Loucy (cell line): ENCODE measurements at regions not wholly inside any gene's neighbourhood (a gene's known extent, or its start where the extent isn't known, plus 50 kb on each side); places are given as distances from the start of the nearest gene placed in this dataset.

Experiments used
- H2AFZ ChIP-seq: fragments of 200-600 bp; sonication (generic); 2 replicates; pipeline ENCODE4 v1.6.0; 2016; ENCODE audit warnings: antibody characterized with exemption, mild to moderate bottlenecking, low read length, moderate library complexity
- H3F3A ChIP-seq: fragments of 200-600 bp; 2 replicates; pipeline ENCODE4 v1.6.0; 2016; ENCODE audit warnings: antibody characterized with exemption, low read depth, mild to moderate bottlenecking
- H3K27me3 ChIP-seq: fragments of 200-600 bp; sonication (generic); 2 replicates; pipeline ENCODE4 v1.6.1; 2014; ENCODE audit warnings: low read length, mild to moderate bottlenecking; ENCODE audit not compliant: insufficient read depth, poor library complexity, severe bottlenecking
- H3K36me3 ChIP-seq: fragments of 200-600 bp; sonication (generic); 2 replicates; pipeline ENCODE4 v1.6.1; 2016; ENCODE audit warnings: low read length; ENCODE audit not compliant: insufficient read depth
- H3K4me1 ChIP-seq: fragments of 200-600 bp; sonication (generic); 2 replicates; pipeline ENCODE4 v1.5.1; 2014; ENCODE audit warnings: low read length, mild to moderate bottlenecking; ENCODE audit not compliant: insufficient read depth, poor library complexity, severe bottlenecking
- H3K4me2 ChIP-seq: fragments of 200-600 bp; sonication (generic); 2 replicates; pipeline ENCODE4 v1.6.0; 2014; ENCODE audit warnings: antibody characterized with exemption, low read length, low read depth, mild to moderate bottlenecking; ENCODE audit not compliant: poor library complexity, severe bottlenecking
- H3K4me3 ChIP-seq: fragments of 200-600 bp; sonication (generic); 2 replicates; pipeline ENCODE4 v1.5.1; 2014; ENCODE audit warnings: low read length, mild to moderate bottlenecking, mixed read lengths; ENCODE audit not compliant: poor library complexity, severe bottlenecking
- H3K79me2 ChIP-seq: fragments of 200-600 bp; sonication (generic); 2 replicates; pipeline ENCODE4 v1.6.1; 2014; ENCODE audit warnings: low read length; ENCODE audit not compliant: insufficient read depth
- H3K9ac ChIP-seq: fragments of 200-600 bp; sonication (generic); 2 replicates; pipeline ENCODE4 v1.6.0; 2014; ENCODE audit warnings: mild to moderate bottlenecking, low read depth, low read length, moderate library complexity; ENCODE audit not compliant: poor library complexity, severe bottlenecking
- H3K9me2 ChIP-seq: fragments of 200-600 bp; sonication (generic); replicated peaks from 2 replicates; pipeline ENCODE4 v1.6.1; 2016; ENCODE audit warnings: low read depth, low read length, mixed read lengths
- H3K9me3 ChIP-seq: fragments of 200-600 bp; sonication (generic); 2 replicates; pipeline ENCODE4 v1.6.1; 2014; ENCODE audit warnings: mild to moderate bottlenecking, antibody characterized with exemption, low read length, low read depth; ENCODE audit not compliant: insufficient read depth
- H4K20me1 ChIP-seq: fragments of 200-600 bp; sonication (generic); 2 replicates; pipeline ENCODE4 v1.6.0; 2014; ENCODE audit warnings: antibody characterized with exemption, low read length, mild to moderate bottlenecking; ENCODE audit not compliant: insufficient read depth, poor library complexity, severe bottlenecking
- CTCF ChIP-seq: fragments of 200-600 bp; sonication (generic); conservative IDR thresholded peaks from 2 replicates; pipeline ENCODE4 v1.5.1; 2014; ENCODE audit warnings: mild to moderate bottlenecking, antibody characterized with exemption, low read length
- EZH2phosphoT487 ChIP-seq: fragments of 200-600 bp; IDR thresholded peaks from 2 replicates; pipeline ENCODE4 v1.6.1; 2018; ENCODE audit warnings: antibody characterized with exemption, mild to moderate bottlenecking, moderate library complexity, borderline replicate concordance

GRCh38 chr3:74534611-74535010, 79.8 kb downstream of the CNTN3 start:
- H3K9ac ChIP-seq, result no peak overlapping the region
- no peak overlapping the region for H3K4me3 ChIP-seq
- no peaks in the 10 kb centered on the region for H3K9me3 ChIP-seq
- no peaks in the 10 kb centered on the region for H3K9me2 ChIP-seq
- no peak overlapping the region for H2AFZ ChIP-seq
- TF ChIP-seq EZH2phosphoT487, result no peak
- TF ChIP-seq CTCF, result no peak
- no peaks in the 10 kb centered on the region for H3K79me2 ChIP-seq
- H4K20me1 ChIP-seq, result no peaks in the 10 kb centered on the region
- H3K4me1 ChIP-seq, result no peaks in the 10 kb centered on the region
- no peaks in the 10 kb centered on the region for H3K27me3 ChIP-seq
- no peak overlapping the region for H3K4me2 ChIP-seq
- H3F3A ChIP-seq, result no peaks in the 10 kb centered on the region
- no peaks in the 10 kb centered on the region for H3K36me3 ChIP-seq

GRCh38 chr3:74532446-74532845, 82.0 kb downstream of the CNTN3 start:
- Histone ChIP-seq H4K20me1 (no peaks in the 10 kb centered on the region), H3F3A (no peaks in the 10 kb centered on the region), H3K4me2 (no peak overlapping the region), H3K4me3 (no peak overlapping the region), H3K79me2 (no peaks in the 10 kb centered on the region), H3K4me1 (no peaks in the 10 kb centered on the region), H2AFZ (no peak overlapping the region), H3K36me3 (no peaks in the 10 kb centered on the region), H3K9me3 (no peaks in the 10 kb centered on the region), H3K27me3 (no peaks in the 10 kb centered on the region), H3K9ac (no peak overlapping the region), H3K9me2 (no peaks in the 10 kb centered on the region)
- TF ChIP-seq CTCF (no peak), EZH2phosphoT487 (no peak)

- Histone ChIP-seq H3K36me3 (no peaks in the 10 kb centered on the region), H2AFZ (no peak overlapping the region), H3K4me3 (no peak overlapping the region), H3K9me3 (no peaks in the 10 kb centered on the region), H3K9me2 (no peaks in the 10 kb centered on the region), H3K27me3 (no peaks in the 10 kb centered on the region), H3F3A (no peaks in the 10 kb centered on the region), H4K20me1 (no peaks in the 10 kb centered on the region), H3K79me2 (no peaks in the 10 kb centered on the region), H3K4me1 (no peaks in the 10 kb centered on the region), H3K4me2 (no peak overlapping the region), H3K9ac (no peak overlapping the region)
- TF ChIP-seq EZH2phosphoT487, result no peak
- no peak for TF ChIP-seq CTCF
Measured at GRCh38 chr3:74531491-74531890, 83.0 kb downstream of the CNTN3 start.
